ENCODE measurements at regions not wholly inside any gene's neighbourhood (a gene's known extent, or its start where the extent isn't known, plus 50 kb on each side); places are given as distances from the start of the nearest gene placed in this dataset.

DNA sequence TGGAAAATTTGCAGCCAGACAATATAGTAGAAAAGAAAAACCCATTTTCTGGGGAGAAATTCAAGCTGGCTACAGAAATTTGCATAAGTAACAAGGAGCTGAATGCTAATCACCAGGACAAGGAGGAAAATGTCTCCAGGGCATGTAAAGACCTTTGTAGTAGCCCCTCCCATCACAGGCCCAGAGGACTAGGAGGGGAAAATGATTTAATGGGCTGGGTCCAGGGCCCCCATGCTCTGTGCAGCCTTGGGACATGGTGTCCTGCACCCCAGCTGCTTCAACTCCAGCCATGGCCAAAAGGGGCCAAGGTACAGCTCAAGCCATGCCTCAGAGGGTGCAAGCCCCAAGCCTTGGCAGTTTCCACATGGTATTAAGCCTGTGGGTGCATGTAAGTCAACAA lies 197.6 kb upstream of the POU1F1 start:
- TF ChIP-seq, protein P1, sequence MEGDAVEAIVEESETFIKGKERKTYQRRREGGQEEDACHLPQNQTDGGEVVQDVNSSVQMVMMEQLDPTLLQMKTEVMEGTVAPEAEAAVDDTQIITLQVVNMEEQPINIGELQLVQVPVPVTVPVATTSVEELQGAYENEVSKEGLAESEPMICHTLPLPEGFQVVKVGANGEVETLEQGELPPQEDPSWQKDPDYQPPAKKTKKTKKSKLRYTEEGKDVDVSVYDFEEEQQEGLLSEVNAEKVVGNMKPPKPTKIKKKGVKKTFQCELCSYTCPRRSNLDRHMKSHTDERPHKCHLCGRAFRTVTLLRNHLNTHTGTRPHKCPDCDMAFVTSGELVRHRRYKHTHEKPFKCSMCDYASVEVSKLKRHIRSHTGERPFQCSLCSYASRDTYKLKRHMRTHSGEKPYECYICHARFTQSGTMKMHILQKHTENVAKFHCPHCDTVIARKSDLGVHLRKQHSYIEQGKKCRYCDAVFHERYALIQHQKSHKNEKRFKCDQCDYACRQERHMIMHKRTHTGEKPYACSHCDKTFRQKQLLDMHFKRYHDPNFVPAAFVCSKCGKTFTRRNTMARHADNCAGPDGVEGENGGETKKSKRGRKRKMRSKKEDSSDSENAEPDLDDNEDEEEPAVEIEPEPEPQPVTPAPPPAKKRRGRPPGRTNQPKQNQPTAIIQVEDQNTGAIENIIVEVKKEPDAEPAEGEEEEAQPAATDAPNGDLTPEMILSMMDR (conservative IDR thresholded peaks at IDR 0.05; ENCODE audit: low read length) = no peak
- TF ChIP-seq EZH2phosphoT487 (IDR thresholded peaks at IDR 0.05; ENCODE audit: borderline replicate concordance) = no peak
